Fibroblast of peridontal ligament (primary cell): ENCODE measurements at regions not wholly inside any gene's neighbourhood (a gene's known extent, or its start where the extent isn't known, plus 50 kb on each side); places are given as distances from the start of the nearest gene placed in this dataset.

ENCODE experiments used
- DNase-seq: peaks from one replicate; pipeline ENCODE4 v3.0.0-alpha.2; 2010; ENCODE audit errors: extremely low read depth

DNA sequence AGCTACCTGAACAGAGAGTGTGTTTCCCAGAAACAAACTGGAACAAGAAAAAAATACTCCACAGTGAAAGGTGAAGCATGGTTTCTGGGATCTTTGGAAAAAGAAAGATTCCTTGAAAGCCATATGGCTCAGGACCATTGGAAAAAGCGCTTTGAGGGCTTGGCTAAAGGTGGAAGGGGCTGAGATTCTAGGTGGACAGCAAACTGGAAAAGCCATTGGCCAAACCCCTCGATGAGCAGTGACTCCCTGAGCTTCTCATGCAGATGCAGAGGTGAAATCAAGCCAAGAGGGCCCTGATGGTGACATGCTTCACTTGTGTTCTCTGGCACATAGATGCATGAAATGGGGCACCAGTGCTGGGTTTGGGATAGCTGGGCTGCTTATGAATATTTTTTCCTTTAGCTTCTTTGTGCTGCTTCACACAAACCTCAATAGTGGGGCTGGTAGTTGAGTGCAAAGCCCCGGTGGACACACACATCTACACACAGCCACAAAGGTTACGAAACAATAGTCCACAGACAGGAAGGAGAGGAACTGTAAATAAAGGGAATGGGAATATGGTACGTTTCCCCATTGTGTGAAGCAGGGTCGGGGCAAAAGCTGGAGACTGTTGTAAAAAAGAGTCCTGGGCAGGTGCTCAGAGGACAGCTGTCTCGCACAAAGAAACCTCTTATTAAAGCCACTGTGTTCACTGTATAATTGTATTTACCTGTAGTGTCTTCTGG, 117.8 kb downstream of the FOXA2 start:
- DNase-seq, result no peak

DNA sequence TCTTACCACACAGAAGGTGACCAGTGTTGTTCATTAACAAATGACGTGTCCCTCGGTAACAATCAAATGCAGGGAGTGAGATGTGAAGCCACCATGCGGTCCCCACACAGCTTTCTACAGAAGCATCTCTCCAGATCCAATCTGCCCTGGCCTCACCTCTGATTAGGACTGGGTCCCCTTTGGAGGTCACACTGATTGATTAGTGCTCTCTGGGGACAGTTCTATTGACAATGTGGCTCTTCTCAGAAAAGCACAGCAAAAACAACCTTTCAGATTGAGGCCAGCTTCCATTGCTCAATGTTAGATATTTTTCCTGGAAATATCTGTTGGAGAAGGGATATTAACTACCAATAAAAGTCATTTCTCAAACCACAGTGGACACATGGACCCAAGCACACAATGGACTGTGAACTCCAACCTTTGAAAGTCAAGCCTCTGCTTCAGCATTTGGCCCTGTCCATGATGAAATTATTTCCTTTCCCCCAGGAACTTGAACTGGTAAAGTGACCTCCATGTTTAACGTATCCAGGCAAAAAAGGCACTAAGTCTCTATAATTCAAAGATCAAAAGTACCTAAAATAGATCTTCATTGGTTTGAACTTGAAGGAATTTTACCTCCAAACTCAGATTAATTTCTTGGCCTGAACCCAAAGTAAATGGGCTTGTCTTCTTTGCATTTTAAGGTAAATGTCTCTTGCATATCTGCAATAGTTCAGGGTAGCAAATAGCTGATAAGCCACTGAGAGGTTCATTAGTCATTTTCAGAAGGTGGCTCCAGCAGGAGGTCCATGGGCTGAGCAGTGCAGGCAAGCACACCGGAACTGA, 118.5 kb downstream of the FOXA2 start:
- no peak for DNase-seq

DNA sequence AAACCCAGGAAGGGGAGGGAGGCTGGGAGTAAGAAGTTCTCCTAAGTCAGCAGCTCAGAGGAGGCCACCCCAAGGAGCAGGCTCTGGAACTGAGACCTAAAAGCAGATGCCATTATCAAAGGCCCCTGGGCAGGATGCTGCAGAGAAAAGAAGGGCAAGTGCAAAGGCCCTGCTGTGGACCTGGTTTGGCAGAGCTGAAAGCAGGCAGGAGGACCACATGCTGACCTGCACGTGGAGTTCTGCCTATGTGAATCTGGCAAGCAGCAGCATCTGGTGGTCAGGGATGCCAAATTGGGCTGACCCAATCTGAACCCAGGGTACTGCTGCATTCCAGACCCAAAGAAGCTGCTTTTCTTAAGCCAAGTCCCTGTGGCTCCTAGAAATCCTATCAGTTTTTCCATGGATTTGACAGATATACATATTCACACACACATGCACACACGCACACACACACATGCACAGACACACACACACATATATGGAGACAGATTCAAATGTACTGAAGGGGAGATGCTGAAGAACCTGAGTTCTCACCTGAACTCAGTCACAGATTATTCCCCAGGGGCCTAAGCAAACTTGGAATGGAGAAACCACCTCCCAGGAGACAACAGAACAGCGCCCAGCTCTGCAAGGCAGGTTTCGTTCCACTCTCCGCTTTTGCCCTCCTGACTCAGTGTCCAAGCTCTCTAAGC, 119.9 kb downstream of the FOXA2 start:
- DNase-seq, result no peak

DNA sequence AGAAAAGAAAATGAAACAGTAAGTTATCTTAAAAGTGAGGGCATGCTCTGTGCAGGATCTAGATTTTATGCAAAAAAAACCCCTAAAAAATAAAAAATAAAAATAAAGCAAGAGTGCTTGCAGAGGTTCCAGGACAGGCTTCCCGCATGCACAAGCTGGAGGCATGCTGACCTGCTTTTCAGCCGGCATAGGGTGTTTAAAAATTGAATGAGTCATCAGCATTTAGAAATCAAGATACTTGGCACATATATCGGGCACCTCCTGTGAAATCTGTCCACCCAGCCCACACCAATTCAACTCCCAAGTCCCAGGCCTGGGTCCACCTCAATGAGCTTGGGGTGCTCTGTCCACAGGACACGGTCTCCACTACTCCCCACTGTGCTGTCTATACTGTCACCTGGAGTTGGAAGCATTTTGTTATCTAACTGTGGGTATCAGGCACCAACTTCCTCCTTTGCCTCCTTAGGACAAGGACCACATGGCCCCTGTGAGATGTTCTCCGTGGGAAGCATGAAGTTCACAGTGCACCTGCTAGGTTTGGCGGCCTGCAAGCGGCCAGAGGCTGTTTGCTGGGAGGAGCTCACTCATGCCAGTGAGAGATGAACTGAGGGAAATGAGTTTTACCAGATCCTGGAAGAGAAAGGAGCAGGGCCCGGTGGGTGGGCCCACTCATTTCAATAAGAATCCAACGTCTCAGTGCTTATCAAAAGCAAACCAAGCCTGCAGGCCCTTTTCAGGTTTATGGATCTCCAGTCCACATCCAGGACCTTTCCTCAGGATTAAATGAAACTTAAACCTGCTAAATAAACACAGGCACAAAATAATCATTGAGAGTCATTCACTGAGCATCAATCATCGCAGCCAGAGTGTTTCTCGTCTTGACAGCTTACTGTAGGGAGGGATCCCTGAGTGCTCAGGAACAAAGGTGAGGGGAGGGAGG, 121.1 kb downstream of the FOXA2 start:
- DNase-seq, result no peak

GRCh38 chr20:22460803-22461202, 123.6 kb downstream of the FOXA2 start:
- no peak for DNase-seq

GRCh38 chr20:22460231-22460630, 124.1 kb downstream of the FOXA2 start:
- DNase-seq, result no peak

GRCh38 chr20:22459754-22460153, 124.6 kb downstream of the FOXA2 start:
- DNase-seq, result no peak

DNA sequence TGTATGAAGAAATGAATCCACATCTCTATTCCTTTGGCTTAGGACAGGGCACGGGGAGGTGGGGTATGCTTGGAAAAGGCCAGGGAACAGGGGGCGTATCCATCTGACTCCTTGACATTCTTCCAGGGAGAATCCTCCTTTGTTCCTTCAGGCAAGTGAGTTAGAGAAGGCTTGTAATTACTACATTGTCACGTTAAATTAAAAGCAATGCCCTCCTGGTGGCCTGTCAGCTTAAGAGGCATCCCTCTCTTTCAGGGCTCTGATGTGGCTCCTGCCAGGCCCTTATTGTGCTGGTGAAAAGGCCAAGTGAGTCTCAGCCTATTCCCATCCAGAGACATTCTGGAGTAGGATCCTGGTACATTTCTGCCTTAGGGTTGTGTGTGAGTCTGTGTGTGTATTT, 128.3 kb downstream of the FOXA2 start:
- no peak for DNase-seq

DNA sequence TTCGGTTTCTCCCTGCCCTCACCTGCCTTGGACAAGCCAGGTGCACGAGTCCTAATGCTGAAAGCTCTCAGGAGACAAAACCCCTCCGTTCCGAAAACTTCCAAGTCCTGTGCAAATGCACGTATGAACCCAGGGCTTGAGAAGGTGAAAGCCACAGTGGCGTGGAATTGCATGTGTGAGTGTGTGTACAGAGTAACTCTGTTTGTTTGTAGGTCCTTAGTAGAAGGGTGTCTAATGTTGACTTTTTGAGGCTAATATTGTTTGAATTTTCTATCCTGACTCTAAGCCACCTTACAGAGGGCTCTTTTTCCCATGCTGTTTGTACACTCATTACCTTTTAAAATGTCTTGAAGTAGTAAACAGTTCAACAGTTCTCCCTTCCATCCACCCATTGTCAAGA, 129.1 kb downstream of the FOXA2 start:
- DNase-seq, result no peak

DNA sequence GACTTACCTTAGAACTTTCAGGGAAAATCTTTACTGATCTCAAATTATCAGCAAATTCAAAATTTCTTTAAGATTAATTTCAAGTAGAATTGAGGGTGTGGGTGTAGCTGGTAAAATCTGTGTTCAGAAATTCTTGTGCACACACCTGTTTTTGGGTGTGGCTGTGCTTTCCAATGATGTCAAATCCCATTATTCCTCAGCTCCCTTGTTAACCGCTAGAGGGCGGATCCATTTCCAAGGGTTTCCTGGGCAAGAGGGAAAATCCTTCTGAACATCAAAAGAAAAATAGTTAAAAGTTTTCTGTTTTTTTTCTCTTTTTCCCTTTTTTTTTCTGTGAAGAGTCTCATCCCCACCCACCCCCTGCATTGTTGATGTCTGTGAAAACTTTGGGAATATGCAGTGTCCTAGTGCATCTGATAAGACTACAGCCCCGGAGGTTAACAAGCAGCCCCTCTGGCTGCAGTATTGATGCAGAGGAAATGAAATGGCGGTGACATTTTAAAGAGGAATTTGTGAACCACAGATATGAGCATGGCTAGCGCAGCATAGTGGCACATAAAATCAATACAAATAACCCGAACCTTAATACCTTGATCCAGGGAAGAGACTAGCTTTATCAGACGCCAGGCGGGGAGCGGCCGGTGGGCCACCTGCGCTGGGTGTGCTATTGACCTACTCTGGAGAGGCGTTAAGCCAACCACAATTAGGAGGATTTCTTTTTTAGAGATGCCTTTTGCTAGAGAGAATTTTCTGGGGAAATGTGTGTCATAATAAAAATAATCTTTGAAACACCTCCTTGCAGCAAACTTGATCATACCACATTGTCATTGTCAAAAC, 130.9 kb downstream of the FOXA2 start:
- no peak for DNase-seq

DNA sequence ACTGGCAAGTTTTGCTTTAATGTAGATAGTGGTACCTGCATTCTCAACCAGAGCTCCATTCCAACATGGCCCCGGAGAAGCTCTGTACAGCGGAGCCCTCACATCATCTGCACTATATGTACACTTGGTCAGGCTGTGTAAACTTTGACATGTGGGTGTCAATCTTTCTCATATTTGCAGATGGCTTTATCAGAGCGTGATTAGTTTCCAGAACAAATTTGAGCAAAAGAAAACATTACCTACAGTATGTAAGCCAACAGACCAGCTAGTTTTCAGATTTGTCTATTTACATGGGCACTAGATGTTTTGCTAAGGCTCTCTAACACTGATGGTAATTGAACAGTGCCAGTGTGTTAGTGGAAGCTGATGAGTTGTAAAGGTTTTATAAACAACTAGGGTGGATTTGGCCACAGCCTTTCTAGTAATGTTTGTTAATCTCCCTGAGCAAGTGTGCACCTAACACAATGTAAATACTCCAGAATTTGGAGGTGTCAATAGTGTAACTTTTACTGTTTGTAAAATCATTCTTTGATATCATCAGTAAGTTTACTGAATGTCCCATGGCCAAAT, 131.8 kb downstream of the FOXA2 start:
- no peak for DNase-seq

- no peak for DNase-seq
Measured at GRCh38 chr20:22450537-22450936, 133.8 kb downstream of the FOXA2 start.

DNA sequence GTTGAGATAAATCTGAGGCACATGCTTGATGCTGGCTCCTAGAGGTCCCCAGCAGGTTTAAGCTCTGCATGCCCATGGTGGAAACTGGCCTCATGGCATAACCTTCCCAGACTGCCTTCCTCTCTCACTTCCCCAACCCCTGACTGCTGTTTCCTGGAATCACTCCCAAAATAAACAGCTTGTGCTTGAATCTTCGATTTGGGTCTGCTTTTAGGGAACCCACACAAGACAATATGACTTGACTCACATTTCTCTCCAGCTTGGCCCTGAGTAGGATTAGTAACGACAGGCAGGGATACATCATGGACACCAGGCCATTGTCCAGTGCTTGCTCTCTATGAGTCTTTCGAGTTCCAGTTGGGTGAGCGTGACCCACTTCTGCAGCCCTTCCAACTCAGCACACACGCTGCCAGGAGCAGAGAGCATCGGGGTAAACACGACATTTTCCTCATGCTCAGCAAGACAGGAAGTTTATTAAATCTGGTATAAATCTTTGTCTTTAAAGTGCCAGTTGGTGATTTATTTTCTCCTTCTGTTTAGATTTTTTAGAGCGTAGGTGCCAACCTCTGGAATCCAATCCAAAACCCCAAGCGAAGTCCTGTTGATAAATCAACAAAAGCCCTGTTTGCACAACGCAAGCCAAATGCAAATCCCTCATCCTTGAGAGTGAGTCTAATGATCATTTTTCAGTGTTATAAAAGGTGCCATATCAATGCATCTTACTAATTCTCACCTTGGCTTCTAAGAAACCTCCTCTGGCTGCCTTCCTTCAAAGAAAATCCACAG, 135.0 kb downstream of the FOXA2 start:
- DNase-seq, result no peak

DNA sequence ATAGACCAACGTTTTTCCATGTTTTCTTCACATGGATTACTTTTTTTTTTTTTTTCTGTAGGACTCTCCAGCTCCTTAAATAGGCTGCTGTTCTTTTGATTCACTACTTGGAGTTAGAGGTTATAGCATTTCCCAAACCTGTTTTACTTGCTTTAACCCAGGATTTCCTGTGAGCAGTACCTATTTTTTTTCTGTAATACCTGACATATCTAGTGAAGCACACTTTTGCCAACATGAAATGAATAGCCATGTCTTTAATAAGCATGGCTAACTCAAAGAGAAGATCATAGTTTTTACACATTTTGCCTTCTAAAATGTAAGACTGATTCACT, 137.0 kb downstream of the FOXA2 start:
- DNase-seq, result no peak

DNA sequence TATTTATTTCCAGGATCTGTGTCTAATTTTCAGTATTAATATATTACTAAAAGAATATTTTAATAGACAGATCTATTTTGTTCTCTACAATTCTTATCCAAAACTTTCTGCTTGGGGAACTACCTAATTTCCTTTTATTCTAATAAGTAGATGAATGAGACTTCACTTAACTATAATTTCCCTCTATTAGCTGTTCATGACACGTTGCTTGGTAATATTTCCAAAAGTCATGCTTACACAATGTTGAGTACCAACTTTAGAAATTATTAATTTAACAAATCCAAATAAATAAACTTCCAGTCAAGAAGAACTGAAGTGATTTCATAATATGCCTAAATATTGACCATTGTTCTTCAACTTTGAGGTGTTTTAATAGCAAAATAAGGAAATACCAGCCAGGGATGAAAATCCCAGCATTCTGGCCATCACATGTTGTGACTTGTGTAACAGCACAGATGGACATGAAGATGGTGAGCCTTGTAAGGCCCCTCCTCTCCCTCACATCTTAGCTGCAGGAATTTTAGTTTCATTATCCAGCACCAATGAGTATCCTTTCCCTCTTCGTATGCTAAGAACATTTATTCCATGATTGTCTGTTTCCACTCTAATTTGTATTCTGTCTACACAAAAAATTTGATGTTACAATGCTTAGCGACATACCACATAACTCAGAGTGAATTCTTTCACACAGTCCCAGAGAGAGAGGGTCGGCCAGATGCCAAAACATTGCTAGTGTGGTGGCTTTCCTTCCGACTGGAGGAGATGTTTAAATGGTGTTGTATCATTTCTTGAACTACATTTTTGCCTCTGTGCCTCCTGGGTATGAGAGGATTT, 137.5 kb downstream of the FOXA2 start:
- no peak for DNase-seq

DNA sequence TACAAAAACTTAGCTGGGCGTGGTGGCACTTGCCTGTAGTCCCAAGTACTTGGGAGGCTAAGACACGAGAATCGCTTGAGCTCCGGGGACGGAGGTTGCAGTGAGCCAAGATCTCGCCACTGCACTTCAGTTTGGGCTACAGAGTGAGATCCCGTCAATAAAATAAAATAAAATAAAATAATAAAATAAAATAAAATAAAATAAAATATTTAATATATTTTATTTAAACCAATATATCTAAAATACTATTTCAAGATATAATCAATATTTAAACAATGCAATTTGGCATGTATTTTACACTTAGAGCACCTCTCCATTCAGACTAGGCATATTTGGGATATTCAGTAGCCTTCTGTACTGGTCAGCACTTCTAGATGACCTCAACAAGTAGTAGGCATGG, 142.1 kb downstream of the FOXA2 start:
- DNase-seq, result no peak

DNA sequence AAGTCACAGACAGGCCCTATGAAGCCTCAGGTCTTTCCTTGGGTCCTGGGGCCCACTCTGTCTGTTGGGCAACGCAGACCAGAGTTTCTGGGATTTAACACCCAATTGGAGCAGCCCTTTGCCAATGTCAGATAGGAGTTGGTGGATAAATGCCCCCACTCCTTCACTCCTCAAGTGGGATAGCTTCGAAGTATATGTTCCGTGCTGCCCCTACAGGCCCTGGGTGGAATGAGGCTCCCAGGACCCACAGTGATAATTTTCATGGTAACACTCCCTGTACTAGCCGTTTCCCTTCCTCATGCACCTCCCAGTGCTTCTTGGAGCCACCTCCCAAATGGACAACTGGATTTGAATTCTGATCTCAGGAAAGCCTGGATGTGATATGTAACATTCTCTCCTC, 145.4 kb downstream of the FOXA2 start:
- DNase-seq, result no peak

DNA sequence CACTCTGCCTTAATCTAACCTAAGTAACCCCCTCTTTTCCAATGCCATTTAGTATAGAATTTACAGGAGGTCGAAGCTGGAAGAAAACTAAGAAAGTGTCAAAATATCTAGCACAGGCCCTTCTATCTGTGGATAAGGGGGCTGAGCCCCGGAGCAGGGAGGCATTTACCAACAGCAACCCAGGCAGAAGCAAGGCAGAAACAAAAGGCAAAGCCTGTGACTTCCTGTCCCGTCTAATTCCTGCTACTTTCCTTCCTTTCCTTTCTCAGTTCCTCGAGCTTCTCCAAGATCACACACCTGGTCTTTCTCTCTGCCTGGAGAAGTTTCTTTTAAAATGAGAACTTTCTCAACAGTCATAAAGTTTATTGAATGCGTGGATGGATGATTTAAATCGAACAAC, 146.0 kb downstream of the FOXA2 start:
- no peak for DNase-seq

DNA sequence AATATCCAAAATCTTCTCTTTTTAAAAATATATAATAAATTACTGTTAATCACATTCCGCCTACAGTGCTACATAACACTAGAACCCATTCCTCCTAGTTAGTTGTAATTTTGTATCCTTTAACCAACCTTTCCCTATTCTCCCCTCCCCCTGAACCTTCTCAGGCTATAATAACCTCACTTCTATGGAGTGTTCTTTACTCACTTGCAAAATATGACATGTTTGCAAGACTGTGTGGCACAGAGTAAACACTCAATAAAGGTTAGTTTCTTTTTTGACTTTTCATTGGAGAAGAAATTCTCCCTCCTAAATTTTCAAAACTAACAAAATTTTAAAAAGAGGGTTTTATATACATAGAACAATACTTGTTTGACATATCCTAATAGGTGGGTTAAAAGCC, 147.0 kb downstream of the FOXA2 start:
- DNase-seq, result no peak
